ENCODE measurements at regions not wholly inside any gene's neighbourhood (a gene's known extent, or its start where the extent isn't known, plus 50 kb on each side); places are given as distances from the start of the nearest gene placed in this dataset.
A peak's percentile ranks its signal among the peaks of the same experiment; 100 is the strongest.
"Not testable (repeated sequence)": the region's sequence is repeated elsewhere in the genome, so short reads cannot be mapped to it uniquely, and the experiment has no call there.

GRCh38 chr6:167688123-167688522 lies 138.6 kb upstream of the AFDN start:
- no peak for DNase-seq (ENCODE audit: extremely low read depth, low read depth, low spot score)

GRCh38 chr6:167689278-167689677 lies 137.4 kb upstream of the AFDN start:
- DNase-seq (ENCODE audit: extremely low read depth, low read depth, low spot score), result no peak

GRCh38 chr6:167689751-167690150 lies 137.0 kb upstream of the AFDN start:
- DNase-seq (ENCODE audit: extremely low read depth, low read depth, low spot score), result no peak

DNA sequence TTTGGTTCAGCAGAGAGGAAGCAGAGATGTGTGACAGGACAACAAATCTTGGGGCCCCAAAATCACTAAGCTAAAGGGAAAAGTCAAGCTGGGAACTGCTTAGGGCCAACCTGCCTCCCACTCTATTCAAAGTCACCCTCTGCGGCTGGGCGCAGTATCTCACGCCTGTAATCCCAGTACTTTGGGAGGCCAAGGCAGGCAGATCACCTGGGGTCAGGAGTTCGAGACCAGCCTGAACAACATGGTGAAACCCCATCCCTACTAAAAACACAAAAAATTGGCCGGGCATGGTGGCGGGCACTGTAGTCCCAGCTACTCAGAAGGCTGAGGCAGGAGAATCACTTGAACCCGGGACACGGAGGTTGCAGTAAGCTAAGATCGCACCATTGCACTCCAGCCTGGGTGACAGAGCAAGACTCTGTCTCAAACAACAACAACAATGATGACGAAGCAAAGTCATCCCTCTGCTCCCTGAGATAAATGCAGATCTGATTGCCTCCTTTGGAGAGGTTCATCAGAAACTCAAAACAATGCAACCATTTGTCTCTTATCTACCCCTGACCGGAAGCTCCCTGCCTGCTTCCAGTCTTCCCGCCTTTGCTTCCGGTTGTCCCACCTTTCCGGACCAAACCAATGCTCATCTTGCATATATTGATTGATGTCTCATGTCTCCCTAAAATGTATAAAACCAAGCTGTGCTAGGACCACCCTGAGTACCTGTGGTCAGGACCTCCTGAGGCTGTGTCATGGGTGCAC lies 136.4 kb upstream of the AFDN start:
- not testable (repeated sequence) for DNase-seq (ENCODE audit: extremely low read depth, low read depth, low spot score)

- no peak for DNase-seq (ENCODE audit: extremely low read depth, low read depth, low spot score)
Observed at GRCh38 chr6:167690931-167691330, 135.8 kb upstream of the AFDN start.

- no peak for DNase-seq (ENCODE audit: extremely low read depth, low read depth, low spot score)
Observed at GRCh38 chr6:167691533-167692312, 135.0 kb upstream of the AFDN start.

DNA sequence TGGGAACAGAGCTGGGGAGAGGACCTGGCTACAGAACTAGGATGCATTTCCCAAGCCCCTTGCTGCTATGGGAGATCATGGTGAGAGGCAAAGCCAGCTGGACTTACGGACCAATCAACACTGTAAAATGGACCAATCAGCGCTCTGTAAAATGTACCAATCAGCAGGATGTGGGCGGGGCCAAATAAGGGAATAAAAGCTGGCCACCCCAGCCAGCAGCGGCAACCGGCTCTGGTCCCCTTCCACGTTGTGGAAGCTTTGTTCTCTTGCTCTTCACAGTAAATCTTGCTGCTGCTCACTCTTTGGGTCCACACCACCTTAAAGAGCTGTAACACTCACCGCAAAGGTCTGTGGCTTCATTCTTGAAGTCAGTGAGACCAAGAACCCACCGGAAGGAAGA lies 133.2 kb upstream of the AFDN start:
- DNase-seq (ENCODE audit: extremely low read depth, low read depth, low spot score), result not testable (repeated sequence)

- DNase-seq (ENCODE audit: extremely low read depth, low read depth, low spot score), result no peak
Observed at GRCh38 chr6:167695831-167696230, 130.9 kb upstream of the AFDN start.

GRCh38 chr6:167696296-167696695 lies 130.4 kb upstream of the AFDN start:
- no peak for DNase-seq (ENCODE audit: extremely low read depth, low read depth, low spot score)

GRCh38 chr6:167697316-167697715 lies 129.4 kb upstream of the AFDN start:
- DNase-seq (ENCODE audit: extremely low read depth, low read depth, low spot score), result no peak

DNA sequence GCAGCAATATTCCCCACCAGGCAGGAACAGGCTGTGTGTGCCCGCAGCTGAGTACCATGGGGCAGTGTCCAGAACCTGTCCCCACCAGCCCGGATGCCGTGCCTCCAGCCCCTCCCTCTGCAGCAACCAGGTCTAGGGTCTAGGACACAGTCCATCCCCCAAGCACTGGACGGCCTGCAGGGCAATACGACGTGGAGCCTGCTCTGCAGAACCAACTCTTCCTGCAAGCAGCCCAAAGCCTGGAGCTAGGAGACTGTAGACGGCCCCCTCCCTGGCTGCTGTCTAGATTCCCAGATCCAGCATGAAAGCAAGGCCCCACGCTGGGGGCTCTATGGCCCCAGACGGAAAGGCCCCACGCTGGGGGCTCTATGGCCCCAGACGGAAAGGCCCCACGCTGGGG lies 128.2 kb upstream of the AFDN start:
- no peak for DNase-seq (ENCODE audit: extremely low read depth, low read depth, low spot score)

DNA sequence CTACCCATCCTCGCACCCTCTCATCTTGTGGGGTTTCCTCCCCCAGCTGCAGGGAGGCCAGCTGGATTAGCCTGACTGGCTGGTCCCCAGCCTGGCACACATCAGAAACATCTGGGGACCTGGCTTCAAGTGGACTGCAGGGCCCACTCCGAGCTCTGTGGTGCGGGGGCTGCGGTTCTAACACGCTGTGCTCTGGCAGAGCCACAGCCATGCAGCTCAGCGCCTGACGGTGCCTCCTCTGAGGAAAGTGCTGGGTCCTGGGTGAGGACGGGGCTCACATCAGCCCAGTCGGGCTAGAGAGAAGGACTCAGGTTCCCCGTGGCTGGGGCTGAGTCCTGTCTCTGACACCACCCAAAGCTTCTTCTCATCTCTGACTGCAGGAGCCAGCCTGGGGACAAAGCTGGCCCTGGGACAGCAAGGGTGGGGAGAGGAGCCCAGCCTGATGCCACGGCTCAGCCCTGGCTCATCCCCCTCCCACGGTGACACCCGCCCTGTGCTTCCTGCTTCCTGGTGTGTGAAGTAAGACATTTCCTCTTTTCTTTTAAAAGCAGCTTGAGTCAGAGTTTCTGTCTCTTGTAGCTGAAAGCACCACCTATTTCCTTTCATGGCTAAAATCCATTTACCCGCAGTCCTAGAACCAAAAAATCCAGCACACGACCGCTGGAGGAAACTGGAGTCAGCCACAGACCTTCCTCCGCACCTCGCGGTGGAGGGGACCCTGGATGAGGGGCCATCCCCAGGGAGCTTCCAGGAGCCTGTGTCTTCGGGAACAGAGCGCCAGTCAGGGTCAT lies 127.4 kb upstream of the AFDN start:
- peak; percentile 44 for DNase-seq (ENCODE audit: extremely low read depth, low read depth, low spot score)

GRCh38 chr6:167700199-167700598 lies 126.5 kb upstream of the AFDN start:
- no peak for DNase-seq (ENCODE audit: extremely low read depth, low read depth, low spot score)

GRCh38 chr6:167701010-167701409 lies 125.7 kb upstream of the AFDN start:
- DNase-seq (ENCODE audit: extremely low read depth, low read depth, low spot score), result no peak

- DNase-seq (ENCODE audit: extremely low read depth, low read depth, low spot score), result no peak
Observed at GRCh38 chr6:167702241-167702827, 124.4 kb upstream of the AFDN start.

- DNase-seq (ENCODE audit: extremely low read depth, low read depth, low spot score), result no peak
Observed at GRCh38 chr6:167703347-167703746, 123.4 kb upstream of the AFDN start.

DNA sequence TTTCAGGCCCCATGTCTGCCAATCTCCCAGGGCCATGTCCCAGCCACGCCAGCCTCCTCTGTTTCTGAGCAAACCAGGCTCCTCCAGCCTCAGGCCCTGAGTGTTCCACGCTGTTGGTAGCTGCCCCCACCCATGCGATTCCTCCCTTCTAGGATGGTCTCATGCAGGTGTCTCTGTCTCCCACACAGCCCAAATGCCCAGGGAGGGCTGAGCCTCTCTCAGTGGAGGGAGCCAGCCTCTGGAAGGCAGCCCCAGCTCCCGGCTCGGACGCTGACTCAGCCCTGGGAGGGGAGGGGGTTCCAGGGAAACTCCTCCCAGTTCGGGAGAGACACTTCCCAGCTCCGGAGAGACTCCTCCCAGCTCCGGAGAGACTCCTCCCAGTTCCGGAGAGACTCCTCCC lies 122.9 kb upstream of the AFDN start:
- DNase-seq (ENCODE audit: extremely low read depth, low read depth, low spot score), result no peak

DNA sequence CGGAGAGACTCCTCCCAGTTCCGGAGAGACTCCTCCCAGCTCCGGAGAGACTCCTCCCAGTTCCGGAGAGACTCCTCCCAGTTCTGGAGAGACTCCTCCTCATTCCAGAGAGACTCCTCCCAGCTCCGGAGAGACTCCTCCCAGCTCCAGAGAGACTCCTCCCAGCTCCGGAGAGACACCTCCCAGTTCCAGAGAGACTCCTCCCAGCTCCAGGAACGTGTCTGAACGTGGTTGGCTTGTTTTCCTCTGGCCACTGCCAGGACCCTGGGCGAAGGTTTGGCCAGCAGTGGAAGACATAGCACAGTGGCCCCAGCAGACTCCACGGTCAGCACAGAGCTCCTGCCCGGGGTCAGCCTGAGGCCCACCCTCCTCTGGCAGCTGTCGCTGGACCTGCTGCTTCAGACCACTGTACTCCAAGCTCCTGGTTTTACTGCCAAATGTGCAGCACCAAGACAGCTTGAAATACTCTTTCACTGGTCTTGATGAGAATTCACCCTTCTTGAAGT lies 122.3 kb upstream of the AFDN start:
- no peak for DNase-seq (ENCODE audit: extremely low read depth, low read depth, low spot score)

DNA sequence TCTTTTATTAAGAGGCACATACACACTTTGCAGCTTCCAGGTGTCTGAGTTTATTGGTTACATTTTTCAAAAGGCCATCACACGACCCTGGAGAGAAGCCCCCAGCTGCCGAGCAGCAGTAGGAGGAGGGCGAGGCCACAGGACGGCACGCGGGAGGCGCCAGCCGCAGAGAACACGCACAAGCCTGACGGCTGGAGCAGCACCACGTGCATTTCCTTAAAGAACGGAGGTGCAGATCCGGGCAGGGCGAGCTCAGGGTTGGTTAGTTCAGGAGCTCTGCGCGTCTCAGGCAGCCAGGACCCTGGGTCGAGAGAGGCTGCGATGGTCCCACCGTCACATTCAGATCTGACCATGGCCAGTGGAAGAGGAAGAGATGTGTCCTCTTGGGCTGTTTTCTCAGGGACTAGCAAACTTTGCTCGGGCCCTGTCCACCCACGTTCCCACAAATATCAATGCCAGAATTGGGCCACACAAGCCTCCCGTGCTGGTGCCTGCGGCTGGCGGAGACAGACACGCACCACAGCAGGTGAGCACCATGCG lies 121.4 kb upstream of the AFDN start:
- no peak for DNase-seq (ENCODE audit: extremely low read depth, low read depth, low spot score)

- no peak for DNase-seq (ENCODE audit: extremely low read depth, low read depth, low spot score)
Observed at GRCh38 chr6:167706313-167707109, 120.2 kb upstream of the AFDN start.

Measured in glomerular endothelial cell (primary cell).